SU-DHL-6 (cell line): ENCODE measurements at regions not wholly inside any gene's neighbourhood (a gene's known extent, or its start where the extent isn't known, plus 50 kb on each side); places are given as distances from the start of the nearest gene placed in this dataset.
A peak's percentile ranks its signal among the peaks of the same experiment; 100 is the strongest.

Experiments used
- H2AFZ ChIP-seq: fragments of 200-600 bp; sonication (generic); 2 replicates; pipeline ENCODE4 v1.6.1; 2014; ENCODE audit warnings: low read depth, mild to moderate bottlenecking, moderate library complexity, mixed read lengths, antibody characterized with exemption, low read length; ENCODE audit not compliant: severe bottlenecking
- H3F3A ChIP-seq: fragments of 200-600 bp; shearing (Covaris generic); 2 replicates; pipeline ENCODE4 v1.6.0; 2016; ENCODE audit warnings: antibody characterized with exemption, mild to moderate bottlenecking; ENCODE audit not compliant: insufficient read depth
- H3K27ac ChIP-seq: fragments of 200-600 bp; sonication (generic); 2 replicates; pipeline ENCODE4 v1.5.1; 2016; ENCODE audit warnings: low read depth, mild to moderate bottlenecking, low read length, moderate library complexity, mixed read lengths
- H3K27me3 ChIP-seq: fragments of 200-600 bp; sonication (generic), shearing (Covaris generic); 2 replicates; pipeline ENCODE4 v1.6.0; 2014; ENCODE audit warnings: mild to moderate bottlenecking, low read length
- H3K36me3 ChIP-seq: fragments of 200-600 bp; sonication (generic); 2 replicates; pipeline ENCODE4 v1.6.1; 2014; ENCODE audit warnings: mild to moderate bottlenecking, low read length, mixed read lengths
- H3K4me2 ChIP-seq: fragments of 300-600, 200-600 bp; shearing (Covaris generic), sonication (generic); 2 replicates; pipeline ENCODE4 v1.6.0; 2014; ENCODE audit warnings: low read length, low read depth, mild to moderate bottlenecking; ENCODE audit not compliant: poor library complexity, severe bottlenecking
- H3K4me3 ChIP-seq: fragments of 200-600 bp; sonication (generic); 2 replicates; pipeline ENCODE4 v1.5.1; 2014; ENCODE audit warnings: antibody characterized with exemption, low read length, mild to moderate bottlenecking, mixed read lengths; ENCODE audit not compliant: insufficient read depth, poor library complexity, severe bottlenecking
- H3K79me2 ChIP-seq: fragments of 200-600 bp; sonication (generic); 2 replicates; pipeline ENCODE4 v1.6.1; 2014; ENCODE audit warnings: mild to moderate bottlenecking, low read length, moderate library complexity; ENCODE audit not compliant: insufficient read depth
- H3K9ac ChIP-seq: fragments of 200-600 bp; sonication (generic); 2 replicates; pipeline ENCODE4 v1.7.0; 2014; ENCODE audit warnings: mild to moderate bottlenecking, low read length
- H3K9me2 ChIP-seq: fragments of 200-600 bp; sonication (generic); replicated peaks from 2 replicates; pipeline ENCODE4 v1.6.1; 2014; ENCODE audit warnings: low read length; ENCODE audit not compliant: insufficient read depth
- H3K9me3 ChIP-seq: fragments of 200-600 bp; sonication (generic); 2 replicates; pipeline ENCODE4 v1.6.1; 2014; ENCODE audit warnings: low read length, mixed read lengths; ENCODE audit not compliant: insufficient read depth
- H4K20me1 ChIP-seq: fragments of 200-600 bp; sonication (generic); 2 replicates; pipeline ENCODE4 v1.6.1; 2014; ENCODE audit warnings: low read depth, mild to moderate bottlenecking, antibody characterized with exemption, low read length, moderate library complexity, mixed read lengths
- EZH2phosphoT487 ChIP-seq: fragments of 200-600 bp; sonication (generic), shearing (Covaris generic); conservative IDR thresholded peaks from 2 replicates; pipeline ENCODE4 v1.6.1; 2018; ENCODE audit warnings: mild to moderate bottlenecking, antibody characterized with exemption, low read length, moderate library complexity, mixed read lengths
- TF ChIP-seq, protein P1 (sequence below): fragments of 200-600 bp; sonication (generic); IDR thresholded peaks from one replicate; pipeline ENCODE4 v1.5.1; 2017; ENCODE audit warnings: antibody characterized with exemption, mild to moderate bottlenecking, low read length, moderate library complexity; ENCODE audit not compliant: insufficient read depth, poor library complexity, severe bottlenecking

DNA sequence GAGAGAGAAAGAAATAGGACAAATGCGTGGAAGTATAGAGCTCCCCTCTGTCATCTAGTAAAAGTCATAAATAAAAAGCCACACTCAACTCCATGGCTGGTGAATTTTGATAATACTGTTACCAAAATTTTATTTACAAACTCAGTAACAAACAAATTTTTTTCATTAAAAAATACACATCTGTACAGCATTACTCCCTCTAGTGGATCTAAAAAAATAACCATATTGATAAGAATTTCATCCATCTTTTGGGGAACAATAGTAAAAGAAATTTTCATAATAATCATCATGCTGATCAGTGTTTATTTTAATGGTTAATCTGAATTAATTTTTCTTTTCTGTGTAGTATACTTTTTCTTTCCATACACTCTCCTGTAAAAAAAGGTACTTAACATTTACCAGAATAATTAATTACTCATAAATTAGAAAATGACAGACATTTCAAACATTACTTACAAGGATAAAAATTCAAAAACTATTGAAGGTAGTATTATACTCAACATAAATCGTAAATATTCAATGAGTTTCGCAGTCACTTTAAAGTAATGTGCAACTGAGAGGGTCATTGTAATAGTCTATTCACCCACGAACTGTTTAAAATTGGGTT is 173.5 kb upstream of the LSM14A start:
- TF ChIP-seq, protein P1, sequence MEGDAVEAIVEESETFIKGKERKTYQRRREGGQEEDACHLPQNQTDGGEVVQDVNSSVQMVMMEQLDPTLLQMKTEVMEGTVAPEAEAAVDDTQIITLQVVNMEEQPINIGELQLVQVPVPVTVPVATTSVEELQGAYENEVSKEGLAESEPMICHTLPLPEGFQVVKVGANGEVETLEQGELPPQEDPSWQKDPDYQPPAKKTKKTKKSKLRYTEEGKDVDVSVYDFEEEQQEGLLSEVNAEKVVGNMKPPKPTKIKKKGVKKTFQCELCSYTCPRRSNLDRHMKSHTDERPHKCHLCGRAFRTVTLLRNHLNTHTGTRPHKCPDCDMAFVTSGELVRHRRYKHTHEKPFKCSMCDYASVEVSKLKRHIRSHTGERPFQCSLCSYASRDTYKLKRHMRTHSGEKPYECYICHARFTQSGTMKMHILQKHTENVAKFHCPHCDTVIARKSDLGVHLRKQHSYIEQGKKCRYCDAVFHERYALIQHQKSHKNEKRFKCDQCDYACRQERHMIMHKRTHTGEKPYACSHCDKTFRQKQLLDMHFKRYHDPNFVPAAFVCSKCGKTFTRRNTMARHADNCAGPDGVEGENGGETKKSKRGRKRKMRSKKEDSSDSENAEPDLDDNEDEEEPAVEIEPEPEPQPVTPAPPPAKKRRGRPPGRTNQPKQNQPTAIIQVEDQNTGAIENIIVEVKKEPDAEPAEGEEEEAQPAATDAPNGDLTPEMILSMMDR = peak; percentile 23
- TF ChIP-seq EZH2phosphoT487 = no peak
- Histone ChIP-seq H3K4me3 (no peak overlapping the region), H2AFZ (no peak overlapping the region), H3K9me2 (no peaks in the 10 kb centered on the region), H3K9ac (no peak overlapping the region), H3K9me3 (no peaks in the 10 kb centered on the region), H3K27me3 (no peaks in the 10 kb centered on the region), H3K27ac (no peak overlapping the region), H3K4me2 (no peak overlapping the region), H3F3A (no peaks in the 10 kb centered on the region), H3K79me2 (no peaks in the 10 kb centered on the region), H3K36me3 (no peaks in the 10 kb centered on the region), H4K20me1 (no peaks in the 10 kb centered on the region)

DNA sequence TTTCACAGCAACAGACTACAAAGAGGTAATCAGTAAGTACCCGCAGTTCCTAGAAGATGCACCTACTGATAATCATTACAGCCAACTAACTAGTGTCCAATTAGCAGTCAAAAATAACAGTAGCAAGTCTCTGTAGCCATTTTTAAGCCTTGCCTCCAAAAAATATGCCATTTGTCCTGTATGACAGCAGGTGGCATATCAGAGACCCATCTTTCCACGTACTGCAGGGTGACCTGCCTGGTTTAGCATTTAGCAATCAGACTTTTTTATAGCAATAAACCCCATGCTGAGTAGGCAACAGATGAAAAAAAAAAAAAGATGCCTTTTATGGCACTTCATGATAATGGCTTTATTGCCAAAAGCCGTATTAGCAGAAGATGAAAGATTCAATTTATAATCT is 155.3 kb upstream of the LSM14A start:
- Histone ChIP-seq H3K9ac (no peak overlapping the region), H3K9me2 (no peaks in the 10 kb centered on the region; the same call in 1 of the 2 replicates), H3F3A (no peaks in the 10 kb centered on the region), H3K27me3 (no peaks in the 10 kb centered on the region), H3K4me3 (no peak overlapping the region), H3K27ac (no peak overlapping the region), H2AFZ (no peak overlapping the region), H3K4me2 (no peak overlapping the region), H3K79me2 (no peaks in the 10 kb centered on the region), H4K20me1 (no peaks in the 10 kb centered on the region), H3K36me3 (no peaks in the 10 kb centered on the region), H3K9me3 (no peaks in the 10 kb centered on the region)
- TF ChIP-seq EZH2phosphoT487 = no peak
- TF ChIP-seq, protein P1 = no peak

DNA sequence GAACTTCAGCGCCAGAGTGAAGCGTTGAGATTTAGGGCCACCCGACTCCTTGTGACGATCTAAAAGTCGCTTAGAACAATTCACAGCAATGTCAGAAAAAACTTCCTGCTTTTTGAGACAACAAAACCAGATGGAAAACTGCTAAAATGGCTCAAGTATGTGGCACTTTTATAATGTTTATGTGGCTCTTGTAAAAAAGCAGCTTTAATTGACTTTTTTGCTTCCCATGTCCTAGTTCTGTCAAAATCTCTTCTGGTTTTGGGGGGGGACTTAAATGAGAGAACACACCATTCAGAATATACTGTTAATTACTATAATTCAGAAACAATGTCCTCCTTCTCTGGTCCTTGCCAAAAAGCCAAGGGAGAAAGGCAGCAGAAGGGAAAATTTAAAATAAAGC is 154.7 kb upstream of the LSM14A start:
- H3F3A ChIP-seq = no peaks in the 10 kb centered on the region
- no peak overlapping the region for H3K4me2 ChIP-seq
- H2AFZ ChIP-seq = no peak overlapping the region
- no peaks in the 10 kb centered on the region for H3K79me2 ChIP-seq
- no peak for TF ChIP-seq EZH2phosphoT487
- TF ChIP-seq, protein P1 = no peak
- H3K9me3 ChIP-seq = no peaks in the 10 kb centered on the region
- no peaks in the 10 kb centered on the region; the same call in 1 of the 2 replicates for H3K9me2 ChIP-seq
- no peak overlapping the region for H3K27ac ChIP-seq
- H3K9ac ChIP-seq = no peak overlapping the region
- no peaks in the 10 kb centered on the region for H3K36me3 ChIP-seq
- no peaks in the 10 kb centered on the region for H3K27me3 ChIP-seq
- H4K20me1 ChIP-seq = no peaks in the 10 kb centered on the region
- no peak overlapping the region for H3K4me3 ChIP-seq
